GM23338 (cell line): ENCODE measurements at regions not wholly inside any gene's neighbourhood (a gene's known extent, or its start where the extent isn't known, plus 50 kb on each side); places are given as distances from the start of the nearest gene placed in this dataset.
A peak's percentile ranks its signal among the peaks of the same experiment; 100 is the strongest.

Experiments used
- ATAC-seq: fragments of 200-7000 bp; cut with Tn5 transposase; 3 replicates; pipeline ENCODE4 v1.9.1; 2020
- DNase-seq: peaks from one replicate; pipeline ENCODE4 v3.0.0-alpha.2; 2015; ENCODE audit warnings: low spot score
- H2AFZ ChIP-seq: fragments of 200-600 bp; sonication (generic); 2 replicates; pipeline ENCODE4 v1.8.0; 2016; ENCODE audit warnings: antibody characterized with exemption, mild to moderate bottlenecking, moderate library complexity
- H3F3A ChIP-seq: fragments of 200-600 bp; sonication (generic); replicated peaks from 2 replicates; pipeline ENCODE4 v1.8.0; 2017; ENCODE audit warnings: antibody characterized with exemption, mixed run types, low read depth
- H3K27ac ChIP-seq: fragments of 200-600 bp; sonication (generic); 2 replicates; pipeline ENCODE4 v1.6.1; 2016; ENCODE audit warnings: low read depth
- H3K27me3 ChIP-seq: fragments of 200-600 bp; sonication (generic); 2 replicates; pipeline ENCODE4 v1.8.0; 2016; ENCODE audit warnings: mild to moderate bottlenecking, mixed run types, moderate library complexity; ENCODE audit not compliant: insufficient read depth
- H3K36me3 ChIP-seq: fragments of 200-600 bp; sonication (generic); 2 replicates; pipeline ENCODE4 v1.8.0; 2016; ENCODE audit warnings: mild to moderate bottlenecking; ENCODE audit not compliant: insufficient read depth
- H3K4me1 ChIP-seq: fragments of 200-600 bp; sonication (generic); 2 replicates; pipeline ENCODE4 v1.8.0; 2016; ENCODE audit warnings: mild to moderate bottlenecking, moderate library complexity; ENCODE audit not compliant: insufficient read depth
- H3K4me2 ChIP-seq: fragments of 200-600 bp; sonication (generic); 2 replicates; pipeline ENCODE4 v1.7.1; 2017; ENCODE audit warnings: mixed run types
- H3K4me3 ChIP-seq: fragments of 200-600 bp; sonication (generic); 2 replicates; pipeline ENCODE4 v1.6.1; 2016; ENCODE audit warnings: mixed run types
- H3K79me2 ChIP-seq: fragments of 200-600 bp; sonication (generic); replicated peaks from 2 replicates; pipeline ENCODE4 v1.8.0; 2017; ENCODE audit warnings: mild to moderate bottlenecking; ENCODE audit not compliant: insufficient read depth
- H3K9me2 ChIP-seq: fragments of 200-600 bp; sonication (generic); 2 replicates; pipeline ENCODE4 v1.8.0; 2017; ENCODE audit not compliant: insufficient read depth
- H4K20me1 ChIP-seq: fragments of 200-600 bp; sonication (generic); replicated peaks from 2 replicates; pipeline ENCODE4 v1.8.0; 2017; ENCODE audit warnings: mild to moderate bottlenecking; ENCODE audit not compliant: insufficient read depth
- H3K27ac Mint-ChIP-seq: 2 replicates; pipeline ENCODE4 v1.8.0; 2020; ENCODE audit warnings: inconsistent platforms, mild to moderate bottlenecking, moderate library complexity, mixed read lengths
- H3K27me3 Mint-ChIP-seq: 3 replicates; pipeline ENCODE4 v1.8.0; 2022; ENCODE audit warnings: low read depth, mild to moderate bottlenecking, moderate library complexity, mixed read lengths, inconsistent platforms; ENCODE audit not compliant: insufficient read depth, poor library complexity
- H3K36me3 Mint-ChIP-seq: 3 replicates; pipeline ENCODE4 v1.8.0; 2021; ENCODE audit warnings: low read depth, mild to moderate bottlenecking, inconsistent platforms, moderate library complexity, mixed read lengths
- H3K4me1 Mint-ChIP-seq: 3 replicates; pipeline ENCODE4 v1.8.0; 2020; ENCODE audit warnings: mild to moderate bottlenecking, inconsistent platforms, mixed read lengths
- H3K4me3 Mint-ChIP-seq: 3 replicates; pipeline ENCODE4 v1.8.0; 2021; ENCODE audit warnings: moderate library complexity, mild to moderate bottlenecking, inconsistent platforms, mixed read lengths
- H3K9me3 Mint-ChIP-seq: 3 replicates; pipeline ENCODE4 v1.8.0; 2020; ENCODE audit warnings: moderate library complexity, mild to moderate bottlenecking, inconsistent platforms, mixed read lengths
- CREB1 ChIP-seq: fragments of 250-450 bp; sonication (Bioruptor Pico); IDR thresholded peaks from 2 replicates; pipeline ENCODE4 v1.5.0; 2020; ENCODE audit warnings: low read depth, mild to moderate bottlenecking, moderate library complexity
- EZH2 ChIP-seq: fragments of 200-600 bp; sonication (generic); IDR thresholded peaks from one replicate; pipeline ENCODE4 v1.8.0; 2017; ENCODE audit warnings: antibody characterized with exemption, mild to moderate bottlenecking, low read depth; ENCODE audit not compliant: unreplicated experiment
- EZH2phosphoT487 ChIP-seq: fragments of 200-600 bp; sonication (generic); IDR thresholded peaks from one replicate; pipeline ENCODE4 v1.8.1; 2018; ENCODE audit warnings: antibody characterized with exemption; ENCODE audit not compliant: unreplicated experiment
- JUNB ChIP-seq: IDR thresholded peaks from one replicate; pipeline ENCODE4 v1.6.1; 2016; ENCODE audit warnings: antibody characterized with exemption; ENCODE audit not compliant: unreplicated experiment
- NANOG ChIP-seq: IDR thresholded peaks from 2 replicates; pipeline ENCODE4 v1.6.1; 2016; ENCODE audit warnings: antibody characterized with exemption, borderline replicate concordance
- POLR2AphosphoS5 ChIP-seq: IDR thresholded peaks from 2 replicates; pipeline ENCODE4 v1.6.1; 2016; ENCODE audit warnings: antibody characterized with exemption, low read depth
- STAT1 ChIP-seq: IDR thresholded peaks from one replicate; pipeline ENCODE4 v1.6.1; 2016; ENCODE audit warnings: antibody characterized with exemption; ENCODE audit not compliant: unreplicated experiment
- ZNF114 ChIP-seq: fragments of 250-450 bp; sonication (Bioruptor Pico); IDR thresholded peaks from 2 replicates; pipeline ENCODE4 v1.5.0; 2020; ENCODE audit warnings: mild to moderate bottlenecking, moderate library complexity
- TF ChIP-seq, protein P1 (sequence below), 2 experiments: fragments of 200-600 bp in 1 of 2; sonication (generic) in 1 of 2; conservative IDR thresholded peaks; 2 replicates each; pipeline versions ENCODE4 v1.5.1 to v1.6.1; 2016 to 2017; ENCODE audit warnings: antibody characterized with exemption in 2 of 2, low read depth in 2 of 2, mild to moderate bottlenecking in 2 of 2, moderate library complexity in 1 of 2
- TF ChIP-seq, protein P2 (sequence below): fragments of 250-450 bp; sonication (Bioruptor Pico); IDR thresholded peaks from 2 replicates; pipeline ENCODE4 v1.5.0; 2020; ENCODE audit warnings: mild to moderate bottlenecking, moderate library complexity

DNA sequence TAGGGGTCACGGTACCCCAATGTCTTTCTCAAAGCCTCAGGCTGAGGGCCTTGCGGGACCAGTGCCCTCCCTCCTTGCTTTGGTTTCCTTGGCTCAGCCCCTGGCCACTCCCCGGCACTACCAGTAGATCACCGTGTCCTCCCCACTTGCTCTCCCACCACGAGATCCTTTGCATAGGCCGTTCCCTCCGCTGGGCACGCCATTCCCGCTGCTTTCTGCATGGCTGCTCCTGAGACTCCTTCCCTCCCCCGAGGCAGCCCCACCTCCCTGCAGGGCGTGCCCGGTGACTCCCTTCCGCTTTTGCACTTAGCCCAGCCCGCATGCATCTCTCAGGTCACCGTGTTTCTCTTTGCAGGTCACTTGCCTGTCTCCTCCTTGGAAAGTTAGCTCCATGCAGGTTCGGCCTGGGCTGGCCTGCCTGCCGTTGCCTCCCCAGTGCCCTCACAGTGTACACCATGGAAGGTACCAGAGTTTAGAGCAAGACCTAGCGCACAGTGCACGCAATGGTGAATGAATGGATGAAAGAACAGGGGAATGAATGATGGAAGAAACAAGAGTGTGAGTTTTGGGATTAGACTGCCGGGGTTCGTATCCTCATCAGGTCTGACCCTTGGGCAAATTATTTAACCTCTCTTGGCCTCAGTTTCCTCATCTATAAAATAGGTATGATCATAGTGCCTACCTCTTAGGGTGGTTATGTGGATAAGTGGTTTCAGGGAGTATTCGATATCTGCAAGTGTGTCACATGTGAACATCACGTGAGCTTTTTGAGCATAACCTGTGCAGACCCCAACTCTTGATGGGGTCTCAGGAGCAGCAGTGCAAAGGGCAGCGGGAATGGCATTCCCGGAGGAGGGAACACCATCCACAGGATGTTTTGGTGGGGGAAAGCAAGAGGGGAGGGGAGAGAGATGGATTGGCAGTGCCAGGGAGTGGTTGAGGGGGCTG lies 214.3 kb downstream of the C9orf50 start:
- TF ChIP-seq, protein P1, sequence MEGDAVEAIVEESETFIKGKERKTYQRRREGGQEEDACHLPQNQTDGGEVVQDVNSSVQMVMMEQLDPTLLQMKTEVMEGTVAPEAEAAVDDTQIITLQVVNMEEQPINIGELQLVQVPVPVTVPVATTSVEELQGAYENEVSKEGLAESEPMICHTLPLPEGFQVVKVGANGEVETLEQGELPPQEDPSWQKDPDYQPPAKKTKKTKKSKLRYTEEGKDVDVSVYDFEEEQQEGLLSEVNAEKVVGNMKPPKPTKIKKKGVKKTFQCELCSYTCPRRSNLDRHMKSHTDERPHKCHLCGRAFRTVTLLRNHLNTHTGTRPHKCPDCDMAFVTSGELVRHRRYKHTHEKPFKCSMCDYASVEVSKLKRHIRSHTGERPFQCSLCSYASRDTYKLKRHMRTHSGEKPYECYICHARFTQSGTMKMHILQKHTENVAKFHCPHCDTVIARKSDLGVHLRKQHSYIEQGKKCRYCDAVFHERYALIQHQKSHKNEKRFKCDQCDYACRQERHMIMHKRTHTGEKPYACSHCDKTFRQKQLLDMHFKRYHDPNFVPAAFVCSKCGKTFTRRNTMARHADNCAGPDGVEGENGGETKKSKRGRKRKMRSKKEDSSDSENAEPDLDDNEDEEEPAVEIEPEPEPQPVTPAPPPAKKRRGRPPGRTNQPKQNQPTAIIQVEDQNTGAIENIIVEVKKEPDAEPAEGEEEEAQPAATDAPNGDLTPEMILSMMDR (conservative IDR thresholded peaks at IDR 0.05; ENCODE audit: low read depth in 2 of 2), result no peak
- no peak for TF ChIP-seq CREB1
- TF ChIP-seq STAT1, result no peak
- no peak for TF ChIP-seq ZNF114
- TF ChIP-seq POLR2AphosphoS5, result no peak
- TF ChIP-seq EZH2, result no peak
- TF ChIP-seq NANOG, result no peak
- TF ChIP-seq EZH2phosphoT487, result no peak
- TF ChIP-seq, protein P2, sequence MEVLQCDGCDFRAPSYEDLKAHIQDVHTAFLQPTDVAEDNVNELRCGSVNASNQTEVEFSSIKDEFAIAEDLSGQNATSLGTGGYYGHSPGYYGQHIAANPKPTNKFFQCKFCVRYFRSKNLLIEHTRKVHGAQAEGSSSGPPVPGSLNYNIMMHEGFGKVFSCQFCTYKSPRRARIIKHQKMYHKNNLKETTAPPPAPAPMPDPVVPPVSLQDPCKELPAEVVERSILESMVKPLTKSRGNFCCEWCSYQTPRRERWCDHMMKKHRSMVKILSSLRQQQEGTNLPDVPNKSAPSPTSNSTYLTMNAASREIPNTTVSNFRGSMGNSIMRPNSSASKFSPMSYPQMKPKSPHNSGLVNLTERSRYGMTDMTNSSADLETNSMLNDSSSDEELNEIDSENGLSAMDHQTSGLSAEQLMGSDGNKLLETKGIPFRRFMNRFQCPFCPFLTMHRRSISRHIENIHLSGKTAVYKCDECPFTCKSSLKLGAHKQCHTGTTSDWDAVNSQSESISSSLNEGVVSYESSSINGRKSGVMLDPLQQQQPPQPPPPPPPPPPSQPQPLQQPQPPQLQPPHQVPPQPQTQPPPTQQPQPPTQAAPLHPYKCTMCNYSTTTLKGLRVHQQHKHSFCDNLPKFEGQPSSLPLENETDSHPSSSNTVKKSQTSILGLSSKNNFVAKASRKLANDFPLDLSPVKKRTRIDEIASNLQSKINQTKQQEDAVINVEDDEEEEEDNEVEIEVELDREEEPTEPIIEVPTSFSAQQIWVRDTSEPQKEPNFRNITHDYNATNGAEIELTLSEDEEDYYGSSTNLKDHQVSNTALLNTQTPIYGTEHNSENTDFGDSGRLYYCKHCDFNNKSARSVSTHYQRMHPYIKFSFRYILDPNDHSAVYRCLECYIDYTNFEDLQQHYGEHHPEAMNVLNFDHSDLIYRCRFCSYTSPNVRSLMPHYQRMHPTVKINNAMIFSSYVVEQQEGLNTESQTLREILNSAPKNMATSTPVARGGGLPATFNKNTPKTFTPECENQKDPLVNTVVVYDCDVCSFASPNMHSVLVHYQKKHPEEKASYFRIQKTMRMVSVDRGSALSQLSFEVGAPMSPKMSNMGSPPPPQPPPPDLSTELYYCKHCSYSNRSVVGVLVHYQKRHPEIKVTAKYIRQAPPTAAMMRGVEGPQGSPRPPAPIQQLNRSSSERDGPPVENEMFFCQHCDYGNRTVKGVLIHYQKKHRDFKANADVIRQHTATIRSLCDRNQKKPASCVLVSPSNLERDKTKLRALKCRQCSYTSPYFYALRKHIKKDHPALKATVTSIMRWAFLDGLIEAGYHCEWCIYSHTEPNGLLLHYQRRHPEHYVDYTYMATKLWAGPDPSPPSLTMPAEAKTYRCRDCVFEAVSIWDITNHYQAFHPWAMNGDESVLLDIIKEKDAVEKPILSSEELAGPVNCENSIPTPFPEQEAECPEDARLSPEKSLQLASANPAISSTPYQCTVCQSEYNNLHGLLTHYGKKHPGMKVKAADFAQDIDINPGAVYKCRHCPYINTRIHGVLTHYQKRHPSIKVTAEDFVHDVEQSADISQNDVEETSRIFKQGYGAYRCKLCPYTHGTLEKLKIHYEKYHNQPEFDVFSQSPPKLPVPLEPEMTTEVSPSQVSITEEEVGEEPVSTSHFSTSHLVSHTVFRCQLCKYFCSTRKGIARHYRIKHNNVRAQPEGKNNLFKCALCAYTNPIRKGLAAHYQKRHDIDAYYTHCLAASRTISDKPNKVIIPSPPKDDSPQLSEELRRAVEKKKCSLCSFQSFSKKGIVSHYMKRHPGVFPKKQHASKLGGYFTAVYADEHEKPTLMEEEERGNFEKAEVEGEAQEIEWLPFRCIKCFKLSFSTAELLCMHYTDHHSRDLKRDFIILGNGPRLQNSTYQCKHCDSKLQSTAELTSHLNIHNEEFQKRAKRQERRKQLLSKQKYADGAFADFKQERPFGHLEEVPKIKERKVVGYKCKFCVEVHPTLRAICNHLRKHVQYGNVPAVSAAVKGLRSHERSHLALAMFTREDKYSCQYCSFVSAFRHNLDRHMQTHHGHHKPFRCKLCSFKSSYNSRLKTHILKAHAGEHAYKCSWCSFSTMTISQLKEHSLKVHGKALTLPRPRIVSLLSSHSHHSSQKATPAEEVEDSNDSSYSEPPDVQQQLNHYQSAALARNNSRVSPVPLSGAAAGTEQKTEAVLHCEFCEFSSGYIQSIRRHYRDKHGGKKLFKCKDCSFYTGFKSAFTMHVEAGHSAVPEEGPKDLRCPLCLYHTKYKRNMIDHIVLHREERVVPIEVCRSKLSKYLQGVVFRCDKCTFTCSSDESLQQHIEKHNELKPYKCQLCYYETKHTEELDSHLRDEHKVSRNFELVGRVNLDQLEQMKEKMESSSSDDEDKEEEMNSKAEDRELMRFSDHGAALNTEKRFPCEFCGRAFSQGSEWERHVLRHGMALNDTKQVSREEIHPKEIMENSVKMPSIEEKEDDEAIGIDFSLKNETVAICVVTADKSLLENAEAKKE, result no peak
- TF ChIP-seq JUNB, result no peak
- no peaks in the 10 kb centered on the region for H3K36me3 ChIP-seq
- DNase-seq, result peak; percentile 40
- ATAC-seq, result no peak; the same call in 2 of the 3 replicates
- no peak overlapping the region for H3K27ac ChIP-seq
- H2AFZ ChIP-seq, result peak overlapping the region; percentile 14; the same call in 1 of the 2 replicates
- peaks cover 13% of the 10 kb centered on the region for H3K36me3 Mint-ChIP-seq
- no peak overlapping the region for H3K4me2 ChIP-seq
- peaks cover 5% of the 10 kb centered on the region; the same call in 1 of the 2 replicates for H3K9me2 ChIP-seq
- H3F3A ChIP-seq, result no peaks in the 10 kb centered on the region
- H3K9me3 Mint-ChIP-seq, result peaks cover 13% of the 10 kb centered on the region
- H3K4me3 ChIP-seq, result no peak overlapping the region
- H3K27ac Mint-ChIP-seq, result no peak overlapping the region
- H3K4me1 ChIP-seq, result no peaks in the 10 kb centered on the region; the same call in 1 of the 2 replicates
- peaks cover 7% of the 10 kb centered on the region; the same call in 1 of the 2 replicates for H3K27me3 ChIP-seq
- H3K4me3 Mint-ChIP-seq, result no peak overlapping the region
- H3K4me1 Mint-ChIP-seq, result peaks cover 32% of the 10 kb centered on the region
- peaks cover 22% of the 10 kb centered on the region for H3K27me3 Mint-ChIP-seq
- H4K20me1 ChIP-seq, result no peaks in the 10 kb centered on the region
- no peaks in the 10 kb centered on the region for H3K79me2 ChIP-seq
